Naive B cell (primary cell): ENCODE measurements at regions not wholly inside any gene's neighbourhood (a gene's known extent, or its start where the extent isn't known, plus 50 kb on each side); places are given as distances from the start of the nearest gene placed in this dataset.
"Not testable (repeated sequence)": the region's sequence is repeated elsewhere in the genome, so short reads cannot be mapped to it uniquely, and the experiment has no call there.

ENCODE experiments used
- ATAC-seq, 2 donors: fragments of 150-1000 bp; cut with Tn5 transposase; 2 replicates each; pipeline ENCODE4 v1.10.0; 2021; ENCODE audit warnings: low read depth in 2 of 2, mild to moderate bottlenecking in 2 of 2, moderate library complexity in 2 of 2
- DNase-seq: peaks from one replicate; pipeline ENCODE4 v3.0.0; 2022
- H3K27ac Mint-ChIP-seq, 6 donors: one replicate each; pipeline ENCODE4 v1.8.0; 2020 to 2022; ENCODE audit warnings: mild to moderate bottlenecking in 6 of 6, mixed read lengths in 6 of 6, moderate library complexity in 5 of 6, inconsistent platforms in 2 of 6
- H3K27me3 Mint-ChIP-seq, 3 donors: one replicate each; pipeline ENCODE4 v1.8.0; 2021 to 2022; ENCODE audit warnings: mixed read lengths in 3 of 3, mild to moderate bottlenecking in 1 of 3
- H3K36me3 Mint-ChIP-seq, 2 donors: one replicate each; pipeline ENCODE4 v1.8.0; 2020 to 2022; ENCODE audit warnings: mixed read lengths in 2 of 2, inconsistent platforms in 1 of 2, mild to moderate bottlenecking in 1 of 2
- H3K4me1 Mint-ChIP-seq, 3 donors: one replicate each; pipeline ENCODE4 v1.8.0; 2020 to 2022; ENCODE audit warnings: mixed read lengths in 3 of 3, inconsistent platforms in 1 of 3, mild to moderate bottlenecking in 1 of 3, moderate library complexity in 1 of 3
- H3K4me3 Mint-ChIP-seq, 8 donors: one replicate each; pipeline ENCODE4 v1.8.0; 2020 to 2022; ENCODE audit warnings: mild to moderate bottlenecking in 8 of 8, mixed read lengths in 8 of 8, moderate library complexity in 8 of 8, inconsistent platforms in 2 of 8
- H3K9me3 Mint-ChIP-seq, 7 donors: one replicate each; pipeline ENCODE4 v1.8.0; 2020 to 2022; ENCODE audit warnings: mixed read lengths in 7 of 7, mild to moderate bottlenecking in 5 of 7, inconsistent platforms in 2 of 7, moderate library complexity in 1 of 7

DNA sequence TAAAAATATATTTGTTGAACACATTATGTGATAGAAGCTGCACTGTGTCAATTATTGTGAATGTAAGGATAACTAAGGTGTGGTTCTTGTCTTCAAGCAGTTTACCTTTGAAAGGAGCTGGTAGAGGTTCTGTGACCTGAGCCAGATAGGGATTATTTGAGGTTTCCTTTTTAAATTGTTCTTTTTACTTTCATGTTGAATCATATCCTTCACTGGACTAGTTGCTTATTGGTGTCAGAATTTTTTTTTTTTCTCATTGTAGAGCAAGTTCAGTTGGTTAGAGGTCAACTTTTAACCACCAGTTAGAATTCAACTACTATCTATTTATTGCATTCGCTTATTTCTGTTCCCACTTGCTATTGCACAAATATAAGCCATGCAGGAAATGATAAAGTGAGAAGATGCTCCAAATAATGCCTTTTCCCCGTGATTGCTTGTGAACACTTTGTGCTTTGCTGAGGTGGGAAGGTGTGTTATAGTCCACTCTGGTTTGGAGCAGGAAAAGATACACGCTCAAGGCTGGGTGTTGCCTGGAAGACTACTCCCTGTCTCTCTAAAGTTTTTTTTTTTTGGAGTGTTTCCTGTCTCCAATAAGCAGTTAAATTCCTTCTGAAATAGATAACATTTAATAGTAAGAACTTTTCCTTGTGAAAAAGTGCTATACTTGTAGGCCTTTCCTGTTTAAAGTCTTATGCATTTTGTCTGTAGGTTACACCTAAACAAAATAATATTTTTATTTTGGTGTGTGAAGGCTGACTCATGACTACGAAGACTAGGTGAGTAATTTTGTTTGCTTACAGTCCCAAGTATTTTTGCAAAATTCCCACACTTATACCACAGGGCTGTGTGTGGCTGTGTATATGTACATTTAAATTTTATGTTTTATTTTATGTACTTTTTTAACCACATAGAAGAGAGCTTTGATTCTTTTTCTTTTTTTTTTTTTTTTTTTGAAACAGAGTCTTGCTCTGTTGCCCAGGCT is 83.8 kb upstream of the LCORL start:
- no peak for ATAC-seq
- no peak for DNase-seq
- no peaks in the 10 kb centered on the region for H3K36me3 Mint-ChIP-seq
- H3K4me1 Mint-ChIP-seq = peaks cover 0 to 5% (median 4%) of the 10 kb centered on the region in 3 donors
- peaks cover 0 to 13% (median 13%) of the 10 kb centered on the region in 3 donors for H3K27me3 Mint-ChIP-seq
- no peak overlapping the region for H3K27ac Mint-ChIP-seq
- H3K9me3 Mint-ChIP-seq = no peaks in the 10 kb centered on the region
- H3K4me3 Mint-ChIP-seq = no peak overlapping the region

DNA sequence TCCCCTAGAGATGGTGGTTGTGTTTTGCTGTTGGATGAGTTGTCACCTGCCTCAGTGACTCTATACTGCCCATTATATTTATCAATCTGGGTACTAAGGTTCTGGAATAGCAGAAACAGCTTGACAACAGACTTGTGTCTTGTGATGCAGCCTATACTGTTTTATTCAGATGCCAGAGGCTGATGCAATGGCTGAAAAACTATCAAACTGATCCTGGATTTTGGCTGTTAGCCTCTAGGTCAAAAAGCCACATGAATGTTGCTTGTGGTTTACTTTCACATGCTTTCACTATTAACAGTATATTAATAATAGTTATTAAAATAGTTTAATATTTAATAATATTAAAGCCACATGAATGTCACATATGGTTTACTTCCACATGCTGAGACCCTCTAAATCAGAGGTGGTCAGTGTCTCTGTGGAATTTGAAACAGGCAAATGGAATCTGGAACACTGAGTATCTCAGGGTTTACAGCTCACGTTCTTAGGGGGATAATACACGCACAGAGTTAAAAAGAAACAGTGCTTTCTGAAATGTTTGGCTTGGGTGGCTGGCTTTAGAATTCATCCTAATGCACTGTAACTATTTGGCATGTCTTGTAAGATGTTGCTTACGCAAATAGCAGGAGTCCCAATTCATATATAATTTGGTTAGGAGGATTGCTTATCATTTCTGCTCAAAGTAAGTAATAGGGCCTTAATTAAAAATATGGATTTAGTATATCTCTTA is 82.5 kb upstream of the LCORL start:
- no peaks in the 10 kb centered on the region for H3K36me3 Mint-ChIP-seq
- H3K27me3 Mint-ChIP-seq = peaks cover 0 to 16% (median 15%) of the 10 kb centered on the region in 3 donors
- ATAC-seq (no peak), DNase-seq (no peak)
- no peak overlapping the region for H3K27ac Mint-ChIP-seq
- peaks cover 0 to 6% (median 4%) of the 10 kb centered on the region in 3 donors for H3K4me1 Mint-ChIP-seq
- no peak overlapping the region for H3K4me3 Mint-ChIP-seq
- H3K9me3 Mint-ChIP-seq = no peaks in the 10 kb centered on the region

GRCh38 chr4:18100657-18101056 is 79.1 kb upstream of the LCORL start:
- Mint-ChIP-seq H3K36me3 (no peaks in the 10 kb centered on the region), H3K4me1 (peaks cover 0 to 6% (median 4%) of the 10 kb centered on the region in 3 donors), H3K9me3 (peaks cover 0 to 5% (median 0%) of the 10 kb centered on the region in 7 donors), H3K4me3 (no peak overlapping the region), H3K27ac (no peak overlapping the region), H3K27me3 (peaks cover 0 to 11% (median 9%) of the 10 kb centered on the region in 3 donors)
- DNase-seq (no peak), ATAC-seq (no peak)

GRCh38 chr4:18090447-18090846 is 68.9 kb upstream of the LCORL start:
- H3K9me3 Mint-ChIP-seq = peaks cover 4 to 20% (median 14%) of the 10 kb centered on the region in 7 donors
- H3K4me3 Mint-ChIP-seq, ATAC-seq, H3K36me3 Mint-ChIP-seq, DNase-seq, H3K27ac Mint-ChIP-seq, H3K4me1 Mint-ChIP-seq: not testable (repeated sequence)
- peaks cover 12 to 25% (median 18%) of the 10 kb centered on the region in 3 donors for H3K27me3 Mint-ChIP-seq

- Mint-ChIP-seq H3K36me3 (no peaks in the 10 kb centered on the region), H3K27me3 (peaks cover 14 to 32% (median 28%) of the 10 kb centered on the region in 3 donors), H3K27ac (no peak overlapping the region), H3K4me3 (no peak overlapping the region), H3K4me1 (no peaks in the 10 kb centered on the region), H3K9me3 (peaks cover under 1 to 7% (median 4%) of the 10 kb centered on the region in 7 donors)
- no peak for DNase-seq
- ATAC-seq = no peak
Observed at GRCh38 chr4:18082236-18082635, 60.7 kb upstream of the LCORL start.

DNA sequence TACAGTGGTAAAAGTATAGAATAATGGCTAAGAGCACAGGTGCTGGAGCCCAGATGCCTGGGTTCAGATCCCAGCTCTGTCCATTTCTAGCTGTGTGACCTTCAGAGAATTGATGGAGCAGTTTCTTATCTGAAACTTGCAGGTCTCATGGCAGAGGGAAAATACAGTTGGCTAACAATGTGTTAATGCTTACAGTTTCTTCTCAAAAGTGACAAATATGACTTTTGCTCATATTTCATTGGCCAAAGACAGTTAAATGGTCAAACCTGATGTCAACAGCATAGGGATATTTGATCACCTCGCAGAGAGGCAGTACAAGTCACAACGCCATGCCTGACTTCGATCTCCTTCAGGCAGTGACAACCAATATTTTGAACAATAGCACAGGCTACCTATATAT is 60.2 kb upstream of the LCORL start:
- Mint-ChIP-seq H3K4me3 (no peak overlapping the region), H3K9me3 (peaks cover 0 to 5% (median 0%) of the 10 kb centered on the region in 7 donors), H3K27me3 (peaks cover 12 to 32% (median 23%) of the 10 kb centered on the region in 3 donors), H3K27ac (no peak overlapping the region), H3K36me3 (no peaks in the 10 kb centered on the region), H3K4me1 (no peaks in the 10 kb centered on the region)
- DNase-seq (no peak), ATAC-seq (no peak)

- peaks cover 3 to 16% (median 8%) of the 10 kb centered on the region in 7 donors for H3K9me3 Mint-ChIP-seq
- peaks cover 0 to 8% (median 4%) of the 10 kb centered on the region in 3 donors for H3K4me1 Mint-ChIP-seq
- H3K27me3 Mint-ChIP-seq = peaks cover 4 to 22% (median 21%) of the 10 kb centered on the region in 3 donors
- H3K27ac Mint-ChIP-seq = no peak overlapping the region
- H3K4me3 Mint-ChIP-seq = no peak overlapping the region
- DNase-seq = no peak
- no peaks in the 10 kb centered on the region for H3K36me3 Mint-ChIP-seq
- no peak for ATAC-seq
Observed at GRCh38 chr4:18077808-18078207, 56.3 kb upstream of the LCORL start.

DNA sequence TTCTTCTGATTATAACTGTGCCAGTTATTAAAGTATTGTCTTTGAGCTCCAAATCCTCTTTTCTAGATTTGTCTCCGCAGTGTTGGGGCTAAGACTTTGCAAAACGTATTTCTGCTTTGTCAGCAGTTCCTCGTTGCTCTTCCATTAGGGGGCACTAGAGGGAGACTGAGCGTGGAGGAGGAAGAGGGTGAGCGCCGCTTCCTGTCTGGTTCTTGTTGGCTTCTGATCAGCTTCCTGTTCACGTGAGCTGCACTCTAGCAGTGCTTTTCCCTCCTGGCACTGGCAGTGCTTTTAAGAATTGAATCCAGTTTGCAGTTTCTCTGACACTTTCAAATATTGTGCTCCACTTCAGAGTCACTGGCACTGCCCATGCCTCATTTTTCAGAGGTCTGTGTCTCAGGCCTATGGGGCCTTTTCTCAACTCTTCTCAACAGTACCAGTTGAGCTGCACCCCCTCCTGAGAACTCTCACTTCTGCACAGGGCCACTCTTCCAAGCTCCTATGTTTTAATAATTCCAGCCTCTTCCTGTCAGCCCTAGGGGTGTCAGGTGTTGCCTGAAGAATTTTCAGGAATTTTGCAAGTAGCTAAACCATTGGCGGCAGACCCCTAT is 54.4 kb upstream of the LCORL start:
- H3K27ac Mint-ChIP-seq = peak overlapping the region in 1 of 6 donors; percentile 76
- ATAC-seq (peak; percentile 59 to 69), DNase-seq (peak; percentile 2)
- peak overlapping the region in 3 of 8 donors; percentile 11 to 75 (median 67) for H3K4me3 Mint-ChIP-seq
- H3K4me1 Mint-ChIP-seq = peaks cover 0 to 8% (median 4%) of the 10 kb centered on the region in 3 donors
- H3K27me3 Mint-ChIP-seq = peaks cover 14 to 36% (median 35%) of the 10 kb centered on the region in 3 donors
- H3K36me3 Mint-ChIP-seq = no peaks in the 10 kb centered on the region
- H3K9me3 Mint-ChIP-seq = peaks cover 3 to 16% (median 8%) of the 10 kb centered on the region in 7 donors

GRCh38 chr4:18071894-18072293 is 50.3 kb upstream of the LCORL start:
- Mint-ChIP-seq H3K27me3 (peaks cover 31 to 54% (median 53%) of the 10 kb centered on the region in 3 donors), H3K4me1 (peaks cover 0 to 8% (median 4%) of the 10 kb centered on the region in 3 donors), H3K27ac (no peak overlapping the region), H3K9me3 (peaks cover 3 to 16% (median 6%) of the 10 kb centered on the region in 7 donors), H3K36me3 (peaks cover 0 to 11% of the 10 kb centered on the region in 2 donors), H3K4me3 (no peak overlapping the region)
- ATAC-seq = no peak
- DNase-seq = no peak
